ENCODE measurements at regions not wholly inside any gene's neighbourhood (a gene's known extent, or its start where the extent isn't known, plus 50 kb on each side); places are given as distances from the start of the nearest gene placed in this dataset.
A peak's percentile ranks its signal among the peaks of the same experiment; 100 is the strongest.

- Histone ChIP-seq H3K18ac (ENCODE audit: extremely low read depth, low read length) (no peak overlapping the region), H4K8ac (ENCODE audit: extremely low read depth, insufficient read depth, low read length) (no peak overlapping the region), H3K56ac (replicated peaks; ENCODE audit: insufficient read length, low read depth, low read length) (no peak overlapping the region), H3K4me2 (ENCODE audit: insufficient read depth in 1 of 2, low read depth in 2 of 2, low read length in 2 of 2) (no peak overlapping the region; a peak in 1 of 4 replicates), H3K4me1 (replicated peaks in 1 of 4; ENCODE audit: control insufficient read depth in 3 of 4, insufficient read depth in 4 of 4, low read length in 3 of 4) (peaks cover 2 to 10% (median 5%) of the 10 kb centered on the region in 4 experiments; a peak in 3 of 7 replicates), H3K27ac (ENCODE audit: low read depth, low read length) (no peak overlapping the region), H4K5ac (ENCODE audit: insufficient read length, low read depth, low read length) (no peak overlapping the region), H4K20me1 (replicated peaks in 1 of 2; ENCODE audit: control insufficient read depth in 1 of 2, insufficient read depth in 2 of 2, low read length in 2 of 2) (no peaks in the 10 kb centered on the region), H3K23ac (ENCODE audit: insufficient read length) (no peak overlapping the region), H2BK12ac (ENCODE audit: low read depth, low read length) (no peak overlapping the region; the same call in 1 of the 2 replicates), H4K91ac (replicated peaks; ENCODE audit: insufficient read length, low read length) (no peak overlapping the region), H2BK20ac (ENCODE audit: low read length) (no peak overlapping the region), H3K23me2 (ENCODE audit: low read depth, low read length) (peaks cover 6% of the 10 kb centered on the region; the same call in 1 of the 2 replicates), H3K36me3 (ENCODE audit: control insufficient read depth in 2 of 4, insufficient read depth in 4 of 4, low read length in 3 of 4) (no peaks in the 10 kb centered on the region), H2AFZ (ENCODE audit: low read length) (peak overlapping the region; percentile 77; the same call in 1 of the 2 replicates), H2BK15ac (ENCODE audit: low read length) (no peak overlapping the region), H3K27me3 (replicated peaks in 1 of 4; ENCODE audit: control insufficient read depth in 3 of 4, extremely low read depth in 1 of 4, insufficient read depth in 3 of 4, low read length in 3 of 4) (no peaks in the 10 kb centered on the region), H2AK5ac (ENCODE audit: low read depth, low read length) (no peak overlapping the region), H3K4me3 (ENCODE audit: extremely low read depth in 1 of 4, insufficient read depth in 2 of 4, low read depth in 3 of 4, low read length in 4 of 4) (no peak overlapping the region), H2BK120ac (replicated peaks; ENCODE audit: low read depth, low read length) (no peak overlapping the region), H3K79me1 (ENCODE audit: low read depth, low read length) (no peaks in the 10 kb centered on the region), H3K4ac (replicated peaks; ENCODE audit: insufficient read length, low read depth, low read length) (no peak overlapping the region), H2BK5ac (ENCODE audit: low read depth, low read length) (no peak overlapping the region; the same call in 1 of the 2 replicates), H3K9ac (replicated peaks in 1 of 4; ENCODE audit: extremely low read depth in 1 of 4, low read depth in 3 of 4, low read length in 3 of 4) (no peak overlapping the region), H3K79me2 (ENCODE audit: control insufficient read depth in 1 of 2, insufficient read depth in 2 of 2, low read length in 2 of 2) (no peaks in the 10 kb centered on the region; a peak in 1 of 4 replicates), H3K9me3 (ENCODE audit: insufficient read depth in 2 of 2, low read depth in 1 of 2, low read length in 1 of 2) (no peaks in the 10 kb centered on the region), H3K14ac (ENCODE audit: insufficient read length) (no peak overlapping the region)
- DNase-seq (ENCODE audit: low read depth in 1 of 2, low spot score in 2 of 2) (no peak), FAIRE-seq (peak; percentile 48)
- 57% methylated on average over 7 of the region's 7 CpGs; no CpG with 5 or more reads in 1 of the 2 experiments for WGBS, 2 experiments (ENCODE audit: extremely low coverage in 1 of 2, insufficient coverage in 1 of 2, insufficient read length in 1 of 2, insufficient replicate concordance in 2 of 2, low coverage in 1 of 2, low lambda C conversion rate in 2 of 2, missing lambda C conversion rate in 1 of 2)
- ChIA-PET POLR2A (ENCODE audit: partially characterized antibody) (interaction anchor here (1.2 kb wide), 1 partner anchor 10 kb away, joined by 4 read pairs; no protein-coding TSS in a partner anchor), CTCF (ENCODE audit: partially characterized antibody) (interaction anchor here (0.9 to 1.4 kb wide), 3 partner anchors 33 to 244 kb away, joined by 3 to 4 read pairs (median 4); no protein-coding TSS in a partner anchor)
- TF ChIP-seq MAFK (IDR thresholded peaks at IDR 0.05; ENCODE audit: low read depth, low read length) (no peak), CTCF (IDR thresholded peaks at IDR 0.05; ENCODE audit: control extremely low read depth in 1 of 3, insufficient read depth in 1 of 3, low read depth in 1 of 3, low read length in 3 of 3) (peak in 2 of 3 experiments; percentile 14 to 29; a peak in 2 of 4 replicates), RAD21 (IDR thresholded peaks at IDR 0.05 in 1 of 2, conservative IDR thresholded peaks at IDR 0.05 in 1 of 2; ENCODE audit: low read depth in 2 of 2, low read length in 2 of 2) (peak; percentile 42 to 54; a peak in 3 of 4 replicates)
Measured at GRCh38 chr7:51774178-51774577, 457.6 kb upstream of the COBL start.

Data from H1 (cell line).